BE2C (cell line): ENCODE measurements at regions not wholly inside any gene's neighbourhood (a gene's known extent, or its start where the extent isn't known, plus 50 kb on each side); places are given as distances from the start of the nearest gene placed in this dataset.

ENCODE experiments used
- DNase-seq: peaks from one replicate; pipeline ENCODE4 v3.0.0-alpha.2; 2020
- H3K27me3 ChIP-seq: fragments of 250-450 bp; sonication (Bioruptor Pico); 2 replicates; pipeline ENCODE4 v1.5.1; 2020; ENCODE audit warnings: mild to moderate bottlenecking
- H3K36me3 ChIP-seq: fragments of 250-450 bp; sonication (Bioruptor Pico); 2 replicates; pipeline ENCODE4 v1.5.1; 2020; ENCODE audit warnings: mild to moderate bottlenecking
- H3K4me1 ChIP-seq: fragments of 250-450 bp; sonication (Bioruptor Pico); 2 replicates; pipeline ENCODE4 v1.5.1; 2020
- H3K4me3 ChIP-seq: 2 replicates; pipeline ENCODE4 v1.5.1; 2011; ENCODE audit warnings: low read depth, low read length
- H3K9me3 ChIP-seq: fragments of 250-450 bp; sonication (Bioruptor Pico); 2 replicates; pipeline ENCODE4 v1.5.1; 2020
- CTCF ChIP-seq: IDR thresholded peaks from 2 replicates; pipeline ENCODE4 v1.5.1; 2012; ENCODE audit warnings: mild to moderate bottlenecking, low read depth, low read length

GRCh38 chr2:146235158-146235557, 1609.7 kb upstream of the ACVR2A start:
- no peaks in the 10 kb centered on the region for H3K27me3 ChIP-seq
- no peak for DNase-seq
- H3K4me1 ChIP-seq = no peaks in the 10 kb centered on the region
- no peaks in the 10 kb centered on the region for H3K9me3 ChIP-seq
- no peak for TF ChIP-seq CTCF
- H3K36me3 ChIP-seq = no peaks in the 10 kb centered on the region
- H3K4me3 ChIP-seq = no peak overlapping the region

- TF ChIP-seq CTCF = no peak
These were observed 1615.2 kb upstream of the ACVR2A start for GRCh38 chr2:146229508-146230155.

GRCh38 chr2:146228466-146229058, 1616.3 kb upstream of the ACVR2A start:
- Histone ChIP-seq H3K4me3 (no peak overlapping the region), H3K36me3 (no peaks in the 10 kb centered on the region), H3K4me1 (no peaks in the 10 kb centered on the region), H3K27me3 (no peaks in the 10 kb centered on the region), H3K9me3 (no peaks in the 10 kb centered on the region)
- DNase-seq = no peak
- TF ChIP-seq CTCF = no peak

More at GRCh38 chr2:146229508-146230155, 1615.2 kb upstream of the ACVR2A start:
- DNase-seq = no peak
- Histone ChIP-seq H3K27me3 (no peaks in the 10 kb centered on the region), H3K4me1 (no peaks in the 10 kb centered on the region), H3K36me3 (no peaks in the 10 kb centered on the region), H3K4me3 (no peak overlapping the region), H3K9me3 (no peaks in the 10 kb centered on the region)

GRCh38 chr2:146228020-146228393, 1616.8 kb upstream of the ACVR2A start:
- Histone ChIP-seq H3K9me3 (no peaks in the 10 kb centered on the region), H3K4me3 (no peak overlapping the region), H3K27me3 (no peaks in the 10 kb centered on the region), H3K4me1 (no peaks in the 10 kb centered on the region), H3K36me3 (no peaks in the 10 kb centered on the region)
- TF ChIP-seq CTCF = no peak
- no peak for DNase-seq

- no peaks in the 10 kb centered on the region for H3K4me1 ChIP-seq
- TF ChIP-seq CTCF = no peak
- H3K36me3 ChIP-seq = no peaks in the 10 kb centered on the region
- no peaks in the 10 kb centered on the region for H3K27me3 ChIP-seq
- no peaks in the 10 kb centered on the region for H3K9me3 ChIP-seq
- no peak overlapping the region for H3K4me3 ChIP-seq
- no peak for DNase-seq
These were observed 1617.4 kb upstream of the ACVR2A start for GRCh38 chr2:146227152-146228019.
